IPS-15b (cell line): ENCODE measurements at regions not wholly inside any gene's neighbourhood (a gene's known extent, or its start where the extent isn't known, plus 50 kb on each side); places are given as distances from the start of the nearest gene placed in this dataset.
"Not testable (repeated sequence)": the region's sequence is repeated elsewhere in the genome, so short reads cannot be mapped to it uniquely, and the experiment has no call there.

Experiments used
- H3K27me3 ChIP-seq: one replicate; pipeline ENCODE4 v1.6.1; 2013; ENCODE audit warnings: low read length; ENCODE audit not compliant: control insufficient read depth, insufficient read depth
- H3K36me3 ChIP-seq: one replicate; pipeline ENCODE4 v1.6.1; 2013; ENCODE audit warnings: low read length; ENCODE audit not compliant: control insufficient read depth, insufficient read depth
- H3K4me1 ChIP-seq: one replicate; pipeline ENCODE4 v1.6.1; 2013; ENCODE audit warnings: mild to moderate bottlenecking, low read length; ENCODE audit not compliant: control insufficient read depth, insufficient read depth
- H3K4me3 ChIP-seq: one replicate; pipeline ENCODE4 v1.5.1; 2013; ENCODE audit warnings: low read depth, low read length
- H3K9ac ChIP-seq: one replicate; pipeline ENCODE4 v1.6.1; 2013; ENCODE audit warnings: low read depth, mild to moderate bottlenecking, low read length
- H3K9me3 ChIP-seq: one replicate; pipeline ENCODE4 v1.6.1; 2013; ENCODE audit warnings: mild to moderate bottlenecking, low read length; ENCODE audit not compliant: control insufficient read depth, insufficient read depth

DNA sequence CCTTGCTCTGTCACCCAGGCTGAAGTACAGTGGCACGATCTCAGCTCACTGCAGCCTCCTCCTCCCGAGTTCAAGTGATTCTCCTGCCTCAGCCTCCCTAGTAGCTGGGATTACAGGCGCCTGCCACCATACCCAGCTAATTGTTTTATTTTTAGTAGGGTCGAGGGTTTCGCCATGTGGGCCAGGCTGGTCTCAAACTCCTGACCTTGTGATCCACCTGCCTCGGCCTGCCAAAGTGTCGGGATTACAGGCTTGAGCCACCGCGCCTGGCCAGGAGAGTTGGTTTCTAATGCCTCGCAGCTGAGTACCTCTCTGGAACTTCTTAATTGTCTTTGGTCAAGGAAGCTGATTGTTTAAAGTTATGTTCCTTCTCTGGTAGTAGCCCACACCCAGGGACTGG lies 702.7 kb upstream of the SLITRK6 start:
- H3K36me3 ChIP-seq, H3K27me3 ChIP-seq, H3K9me3 ChIP-seq, H3K4me3 ChIP-seq, H3K4me1 ChIP-seq, H3K9ac ChIP-seq: not testable (repeated sequence)

DNA sequence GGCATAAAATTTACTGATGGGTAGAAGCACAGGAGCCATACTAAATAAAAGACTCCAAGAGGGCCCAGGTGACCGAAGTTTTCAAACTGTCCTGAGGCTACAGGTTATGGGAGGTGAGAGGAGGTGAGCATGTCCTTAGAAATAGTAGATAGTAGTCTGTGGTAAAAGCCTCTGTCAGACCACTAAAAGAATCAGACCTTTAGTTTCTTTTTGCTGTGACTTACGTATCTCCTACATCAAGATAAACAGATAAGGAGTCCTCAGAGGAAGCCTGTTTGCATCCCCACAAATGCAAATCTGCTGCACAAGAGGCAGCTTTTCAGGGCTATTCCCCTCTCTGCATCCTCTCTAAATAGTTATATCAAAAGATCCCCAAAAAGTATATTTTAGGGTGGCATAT lies 711.6 kb upstream of the SLITRK6 start:
- no peaks in the 10 kb centered on the region for H3K4me1 ChIP-seq
- no peak overlapping the region for H3K4me3 ChIP-seq
- H3K9me3 ChIP-seq, result no peaks in the 10 kb centered on the region
- H3K27me3 ChIP-seq, result no peaks in the 10 kb centered on the region
- H3K9ac ChIP-seq, result no peak overlapping the region
- H3K36me3 ChIP-seq, result no peaks in the 10 kb centered on the region

- H3K36me3 ChIP-seq, result no peaks in the 10 kb centered on the region
- H3K9ac ChIP-seq, result no peak overlapping the region
- H3K4me1 ChIP-seq, result no peaks in the 10 kb centered on the region
- no peaks in the 10 kb centered on the region for H3K9me3 ChIP-seq
- no peaks in the 10 kb centered on the region for H3K27me3 ChIP-seq
- no peak overlapping the region for H3K4me3 ChIP-seq
Observed at GRCh38 chr13:86541461-86541860, 742.2 kb upstream of the SLITRK6 start.

GRCh38 chr13:86554066-86554465 lies 754.8 kb upstream of the SLITRK6 start:
- Histone ChIP-seq H3K9me3 (no peaks in the 10 kb centered on the region), H3K27me3 (no peaks in the 10 kb centered on the region), H3K36me3 (no peaks in the 10 kb centered on the region), H3K4me1 (no peaks in the 10 kb centered on the region), H3K9ac (no peak overlapping the region), H3K4me3 (no peak overlapping the region)

DNA sequence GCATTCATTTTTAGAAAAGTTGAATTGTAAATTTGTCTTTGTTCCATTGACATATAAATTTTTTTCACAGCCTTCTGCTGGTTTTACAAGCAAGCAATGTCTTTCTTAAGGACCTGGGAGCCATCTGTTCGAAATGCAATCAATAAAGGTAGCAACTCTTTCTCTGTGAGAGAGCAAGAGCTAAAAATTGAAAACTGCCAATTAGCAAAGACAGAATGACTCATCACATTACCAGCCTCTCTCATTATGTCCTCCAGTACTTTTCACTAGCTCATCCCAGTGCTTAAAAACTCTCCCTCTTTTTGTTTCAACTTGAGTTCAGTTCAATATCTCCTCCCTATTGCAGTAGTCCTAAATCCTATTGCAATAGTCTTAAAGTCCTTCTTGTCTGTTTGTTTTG lies 760.7 kb upstream of the SLITRK6 start:
- Histone ChIP-seq H3K36me3 (no peaks in the 10 kb centered on the region), H3K9ac (no peak overlapping the region), H3K27me3 (no peaks in the 10 kb centered on the region), H3K9me3 (no peaks in the 10 kb centered on the region), H3K4me1 (peaks cover 3% of the 10 kb centered on the region), H3K4me3 (no peak overlapping the region)

DNA sequence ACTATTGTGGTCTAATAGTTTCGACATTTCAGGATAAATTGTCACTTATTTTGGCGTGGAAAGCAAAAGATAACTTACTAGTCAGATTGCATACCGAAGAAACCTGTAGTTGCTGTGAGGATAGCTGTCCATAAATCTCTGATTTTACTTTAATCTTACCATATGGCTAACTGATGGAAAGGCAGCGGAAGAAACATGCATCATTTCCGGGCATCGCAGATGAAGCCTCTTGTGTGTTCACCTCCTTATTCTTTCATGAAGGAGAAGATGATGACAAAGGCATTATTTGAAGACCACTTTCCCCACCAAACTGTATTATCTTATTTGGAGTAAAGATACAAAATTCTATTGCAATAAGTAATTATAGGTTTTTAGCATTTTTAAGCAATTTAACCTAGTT lies 763.6 kb upstream of the SLITRK6 start:
- Histone ChIP-seq H3K27me3 (no peaks in the 10 kb centered on the region), H3K36me3 (no peaks in the 10 kb centered on the region), H3K4me1 (peaks cover 3% of the 10 kb centered on the region), H3K9me3 (no peaks in the 10 kb centered on the region), H3K4me3 (no peak overlapping the region), H3K9ac (no peak overlapping the region)

- Histone ChIP-seq H3K4me3 (no peak overlapping the region), H3K27me3 (no peaks in the 10 kb centered on the region), H3K9ac (no peak overlapping the region), H3K9me3 (no peaks in the 10 kb centered on the region), H3K36me3 (no peaks in the 10 kb centered on the region), H3K4me1 (peaks cover 3% of the 10 kb centered on the region)
Observed at GRCh38 chr13:86563308-86563707, 764.1 kb upstream of the SLITRK6 start.

GRCh38 chr13:86567119-86567518 lies 767.9 kb upstream of the SLITRK6 start:
- Histone ChIP-seq H3K9me3 (no peaks in the 10 kb centered on the region), H3K4me3 (no peak overlapping the region), H3K9ac (no peak overlapping the region), H3K4me1 (no peaks in the 10 kb centered on the region), H3K27me3 (no peaks in the 10 kb centered on the region), H3K36me3 (no peaks in the 10 kb centered on the region)

- no peaks in the 10 kb centered on the region for H3K9me3 ChIP-seq
- no peaks in the 10 kb centered on the region for H3K36me3 ChIP-seq
- no peak overlapping the region for H3K9ac ChIP-seq
- no peak overlapping the region for H3K4me3 ChIP-seq
- H3K27me3 ChIP-seq, result no peaks in the 10 kb centered on the region
- H3K4me1 ChIP-seq, result no peaks in the 10 kb centered on the region
Observed at GRCh38 chr13:86569119-86569518, 769.9 kb upstream of the SLITRK6 start.

- Histone ChIP-seq H3K4me3 (no peak overlapping the region), H3K9me3 (no peaks in the 10 kb centered on the region), H3K4me1 (no peaks in the 10 kb centered on the region), H3K27me3 (no peaks in the 10 kb centered on the region), H3K9ac (no peak overlapping the region), H3K36me3 (no peaks in the 10 kb centered on the region)
Observed at GRCh38 chr13:86569974-86570373, 770.8 kb upstream of the SLITRK6 start.

- Histone ChIP-seq H3K9ac (no peak overlapping the region), H3K4me1 (no peaks in the 10 kb centered on the region), H3K27me3 (no peaks in the 10 kb centered on the region), H3K9me3 (no peaks in the 10 kb centered on the region), H3K4me3 (no peak overlapping the region), H3K36me3 (no peaks in the 10 kb centered on the region)
Observed at GRCh38 chr13:86572115-86572514, 772.9 kb upstream of the SLITRK6 start.

GRCh38 chr13:86579662-86580061 lies 780.4 kb upstream of the SLITRK6 start:
- Histone ChIP-seq H3K4me1 (no peaks in the 10 kb centered on the region), H3K9me3 (no peaks in the 10 kb centered on the region), H3K9ac (no peak overlapping the region), H3K36me3 (no peaks in the 10 kb centered on the region), H3K27me3 (no peaks in the 10 kb centered on the region), H3K4me3 (no peak overlapping the region)

GRCh38 chr13:86581706-86582105 lies 782.5 kb upstream of the SLITRK6 start:
- Histone ChIP-seq H3K9ac (no peak overlapping the region), H3K4me3 (no peak overlapping the region), H3K27me3 (no peaks in the 10 kb centered on the region), H3K4me1 (no peaks in the 10 kb centered on the region), H3K36me3 (no peaks in the 10 kb centered on the region), H3K9me3 (no peaks in the 10 kb centered on the region)
